Neural cell (in vitro differentiated cells): ENCODE measurements at regions not wholly inside any gene's neighbourhood (a gene's known extent, or its start where the extent isn't known, plus 50 kb on each side); places are given as distances from the start of the nearest gene placed in this dataset.

Experiments
- EZH2 ChIP-seq: fragments of 200-600, 300-800 bp; shearing (Covaris generic), sonication (generic); IDR thresholded peaks from 2 replicates; pipeline ENCODE4 v1.6.1; 2014; ENCODE audit warnings: antibody characterized with exemption, low read length, borderline replicate concordance, mild to moderate bottlenecking; ENCODE audit not compliant: insufficient read depth, poor library complexity, severe bottlenecking
- RAD21 ChIP-seq: fragments of 450-650 bp; conservative IDR thresholded peaks from 2 replicates; pipeline ENCODE4 v1.6.1; 2014; ENCODE audit warnings: antibody characterized with exemption, mild to moderate bottlenecking, moderate library complexity
- SMC3 ChIP-seq: fragments of 450-650 bp; conservative IDR thresholded peaks from 2 replicates; pipeline ENCODE4 v1.6.1; 2014; ENCODE audit warnings: antibody characterized with exemption, mild to moderate bottlenecking, moderate library complexity; ENCODE audit not compliant: poor library complexity
- TF ChIP-seq, protein P1 (sequence below): IDR thresholded peaks from 2 replicates; pipeline ENCODE4 v1.6.1; 2012; ENCODE audit warnings: borderline replicate concordance

GRCh38 chr2:176669398-176670174 is 400.3 kb downstream of the MTX2 start:
- TF ChIP-seq SMC3 (no peak), RAD21 (no peak), EZH2 (no peak)
- TF ChIP-seq, protein P1, sequence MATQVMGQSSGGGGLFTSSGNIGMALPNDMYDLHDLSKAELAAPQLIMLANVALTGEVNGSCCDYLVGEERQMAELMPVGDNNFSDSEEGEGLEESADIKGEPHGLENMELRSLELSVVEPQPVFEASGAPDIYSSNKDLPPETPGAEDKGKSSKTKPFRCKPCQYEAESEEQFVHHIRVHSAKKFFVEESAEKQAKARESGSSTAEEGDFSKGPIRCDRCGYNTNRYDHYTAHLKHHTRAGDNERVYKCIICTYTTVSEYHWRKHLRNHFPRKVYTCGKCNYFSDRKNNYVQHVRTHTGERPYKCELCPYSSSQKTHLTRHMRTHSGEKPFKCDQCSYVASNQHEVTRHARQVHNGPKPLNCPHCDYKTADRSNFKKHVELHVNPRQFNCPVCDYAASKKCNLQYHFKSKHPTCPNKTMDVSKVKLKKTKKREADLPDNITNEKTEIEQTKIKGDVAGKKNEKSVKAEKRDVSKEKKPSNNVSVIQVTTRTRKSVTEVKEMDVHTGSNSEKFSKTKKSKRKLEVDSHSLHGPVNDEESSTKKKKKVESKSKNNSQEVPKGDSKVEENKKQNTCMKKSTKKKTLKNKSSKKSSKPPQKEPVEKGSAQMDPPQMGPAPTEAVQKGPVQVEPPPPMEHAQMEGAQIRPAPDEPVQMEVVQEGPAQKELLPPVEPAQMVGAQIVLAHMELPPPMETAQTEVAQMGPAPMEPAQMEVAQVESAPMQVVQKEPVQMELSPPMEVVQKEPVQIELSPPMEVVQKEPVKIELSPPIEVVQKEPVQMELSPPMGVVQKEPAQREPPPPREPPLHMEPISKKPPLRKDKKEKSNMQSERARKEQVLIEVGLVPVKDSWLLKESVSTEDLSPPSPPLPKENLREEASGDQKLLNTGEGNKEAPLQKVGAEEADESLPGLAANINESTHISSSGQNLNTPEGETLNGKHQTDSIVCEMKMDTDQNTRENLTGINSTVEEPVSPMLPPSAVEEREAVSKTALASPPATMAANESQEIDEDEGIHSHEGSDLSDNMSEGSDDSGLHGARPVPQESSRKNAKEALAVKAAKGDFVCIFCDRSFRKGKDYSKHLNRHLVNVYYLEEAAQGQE = no peak
